Esophagus squamous epithelium (tissue), 4 donors: ENCODE measurements at regions not wholly inside any gene's neighbourhood (a gene's known extent, or its start where the extent isn't known, plus 50 kb on each side); places are given as distances from the start of the nearest gene placed in this dataset.

ENCODE experiments used
- POLR2A ChIP-seq, 4 donors: fragments of 450-650 bp; IDR thresholded peaks; one replicate each; pipeline ENCODE4 v1.6.1; 2017; ENCODE audit warnings: antibody characterized with exemption in 4 of 4, mild to moderate bottlenecking in 4 of 4, moderate library complexity in 3 of 4
- TF ChIP-seq, protein P1 (sequence below), 6 experiments: fragments of 450-650 bp in 4 of 6; fragments of 200-600 bp in 2 of 6; sonication (generic) in 2 of 6; IDR thresholded peaks; one replicate each; pipeline ENCODE4 v1.5.1; 2016 to 2019; ENCODE audit warnings: antibody characterized with exemption in 6 of 6, mild to moderate bottlenecking in 4 of 6, moderate library complexity in 4 of 6

DNA sequence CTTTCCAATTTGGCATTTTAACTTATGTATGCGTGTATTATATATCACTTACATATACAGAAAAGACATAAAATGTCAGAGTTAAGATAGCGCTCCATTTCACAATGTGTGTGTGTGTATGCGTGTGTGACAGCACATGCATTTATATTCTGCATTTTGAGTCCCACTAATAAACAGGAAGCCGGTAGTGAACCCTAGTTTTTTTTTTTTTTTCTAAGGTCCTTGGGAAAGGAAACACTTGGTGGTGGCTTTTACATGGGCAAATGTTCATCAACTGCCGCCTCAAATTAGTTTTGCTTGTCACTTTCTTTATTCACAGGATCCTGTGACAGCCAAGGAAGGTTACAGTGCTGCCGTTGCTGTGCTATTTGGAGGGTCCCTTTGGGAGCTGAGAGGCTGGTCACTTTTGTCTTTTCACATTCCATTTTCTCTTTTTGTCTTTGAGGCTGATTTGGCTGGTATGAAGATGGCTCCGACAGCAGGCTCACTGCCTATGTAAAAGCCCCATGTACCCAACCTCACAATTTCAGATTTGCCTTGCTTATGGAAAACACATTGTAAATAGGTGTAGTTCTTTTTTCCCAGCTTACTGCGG, 298.9 kb downstream of the CSNK1G3 start:
- TF ChIP-seq, protein P1, sequence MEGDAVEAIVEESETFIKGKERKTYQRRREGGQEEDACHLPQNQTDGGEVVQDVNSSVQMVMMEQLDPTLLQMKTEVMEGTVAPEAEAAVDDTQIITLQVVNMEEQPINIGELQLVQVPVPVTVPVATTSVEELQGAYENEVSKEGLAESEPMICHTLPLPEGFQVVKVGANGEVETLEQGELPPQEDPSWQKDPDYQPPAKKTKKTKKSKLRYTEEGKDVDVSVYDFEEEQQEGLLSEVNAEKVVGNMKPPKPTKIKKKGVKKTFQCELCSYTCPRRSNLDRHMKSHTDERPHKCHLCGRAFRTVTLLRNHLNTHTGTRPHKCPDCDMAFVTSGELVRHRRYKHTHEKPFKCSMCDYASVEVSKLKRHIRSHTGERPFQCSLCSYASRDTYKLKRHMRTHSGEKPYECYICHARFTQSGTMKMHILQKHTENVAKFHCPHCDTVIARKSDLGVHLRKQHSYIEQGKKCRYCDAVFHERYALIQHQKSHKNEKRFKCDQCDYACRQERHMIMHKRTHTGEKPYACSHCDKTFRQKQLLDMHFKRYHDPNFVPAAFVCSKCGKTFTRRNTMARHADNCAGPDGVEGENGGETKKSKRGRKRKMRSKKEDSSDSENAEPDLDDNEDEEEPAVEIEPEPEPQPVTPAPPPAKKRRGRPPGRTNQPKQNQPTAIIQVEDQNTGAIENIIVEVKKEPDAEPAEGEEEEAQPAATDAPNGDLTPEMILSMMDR (IDR thresholded peaks at IDR 0.05): no peak
- no peak for TF ChIP-seq POLR2A (IDR thresholded peaks at IDR 0.05)
